Gastrocnemius medialis (tissue), 4 donors: ENCODE measurements at regions not wholly inside any gene's neighbourhood (a gene's known extent, or its start where the extent isn't known, plus 50 kb on each side); places are given as distances from the start of the nearest gene placed in this dataset.

ENCODE experiments used
- ATAC-seq, 2 donors: fragments of 150-250 bp; one replicate each; pipeline ENCODE4 v1.9.1; 2016
- DNase-seq, 2 donors: peaks; one replicate each; pipeline ENCODE4 v3.0.0-alpha.2; 2019
- H3K27ac ChIP-seq, 4 donors: fragments of 200-600 bp; sonication (generic); 1 replicate in 1 of 4; 2 replicates in 3 of 4; pipeline ENCODE4 v1.5.1; 2016 to 2018; ENCODE audit warnings: mild to moderate bottlenecking in 2 of 4, moderate library complexity in 1 of 4
- H3K27me3 ChIP-seq, 3 donors: fragments of 200-600 bp; sonication (generic) in 2 of 3; 1 replicate in 1 of 3; 2 replicates in 2 of 3; pipeline versions ENCODE4 v1.5.1 to v1.6.0; 2016 to 2019; ENCODE audit warnings: mild to moderate bottlenecking in 1 of 3, moderate library complexity in 1 of 3
- H3K36me3 ChIP-seq, 2 donors: fragments of 200-600 bp; sonication (generic) in 1 of 2; one replicate each; pipeline ENCODE4 v1.5.1; 2017 to 2018
- H3K4me1 ChIP-seq, 2 donors: fragments of 200-600 bp; sonication (generic) in 1 of 2; one replicate each; pipeline ENCODE4 v1.5.1; 2016 to 2017; ENCODE audit warnings: mild to moderate bottlenecking in 2 of 2
- H3K4me3 ChIP-seq, 4 donors: fragments of 200-600 bp; sonication (generic) in 3 of 4; 1 replicate in 1 of 4; 2 replicates in 3 of 4; pipeline ENCODE4 v1.5.1; 2016 to 2019; ENCODE audit warnings: mild to moderate bottlenecking in 2 of 4
- H3K9me3 ChIP-seq, 3 donors: fragments of 200-600 bp; sonication (generic) in 2 of 3; 1 replicate in 1 of 3; 2 replicates in 2 of 3; pipeline ENCODE4 v1.5.1; 2016 to 2019
- POLR2A ChIP-seq, 2 donors: fragments of 450-650 bp; IDR thresholded peaks; one replicate each; pipeline ENCODE4 v1.6.1; 2017; ENCODE audit warnings: antibody characterized with exemption in 2 of 2, mild to moderate bottlenecking in 2 of 2, moderate library complexity in 2 of 2
- in situ Hi-C, 4 donors: fragments of 200-750 bp; cut with MboI; loops; one replicate each; pipeline versions ENCODE4 v1.15.0 to v1.8.0; 2017; ENCODE audit warnings: low sequenced_read_pairs in 4 of 4
- intact Hi-C: fragments of 100-400 bp; cut with DNase I; formaldehyde crosslinking; loops from one replicate; pipeline ENCODE4 v1.15.1; 2023; ENCODE audit warnings: low total_unique reads
- TF ChIP-seq, protein P1 (sequence below), 5 experiments: fragments of 450-650 bp in 3 of 5; fragments of 200-600 bp in 2 of 5; sonication (generic) in 2 of 5; IDR thresholded peaks in 4 of 5; conservative IDR thresholded peaks in 1 of 5; 1 replicate in 4 of 5; 2 replicates in 1 of 5; pipeline ENCODE4 v1.5.1; 2016 to 2019; ENCODE audit warnings: antibody characterized with exemption in 5 of 5, mild to moderate bottlenecking in 3 of 5, moderate library complexity in 3 of 5

DNA sequence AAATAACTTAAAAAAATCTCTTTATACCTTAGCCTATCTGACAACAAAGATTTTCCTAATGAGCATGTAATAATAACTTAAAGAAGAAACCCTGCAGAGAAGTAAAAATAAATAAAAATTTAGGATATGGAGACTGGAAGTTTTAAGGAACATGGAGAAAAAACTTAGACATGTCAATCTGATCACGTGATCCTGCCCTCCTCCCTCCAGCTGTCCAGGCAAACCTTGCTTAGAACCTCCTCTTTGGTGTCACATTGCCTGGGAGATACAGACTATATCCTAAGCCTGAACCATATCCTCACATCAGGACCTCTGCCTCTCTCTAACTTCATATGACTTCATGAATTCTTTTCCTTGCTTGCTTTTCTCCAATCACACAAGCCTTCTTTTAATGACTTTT is 275.5 kb downstream of the CNTN3 start:
- no peaks in the 10 kb centered on the region for H3K27me3 ChIP-seq
- no peak for TF ChIP-seq POLR2A (IDR thresholded peaks at IDR 0.05)
- TF ChIP-seq, protein P1, sequence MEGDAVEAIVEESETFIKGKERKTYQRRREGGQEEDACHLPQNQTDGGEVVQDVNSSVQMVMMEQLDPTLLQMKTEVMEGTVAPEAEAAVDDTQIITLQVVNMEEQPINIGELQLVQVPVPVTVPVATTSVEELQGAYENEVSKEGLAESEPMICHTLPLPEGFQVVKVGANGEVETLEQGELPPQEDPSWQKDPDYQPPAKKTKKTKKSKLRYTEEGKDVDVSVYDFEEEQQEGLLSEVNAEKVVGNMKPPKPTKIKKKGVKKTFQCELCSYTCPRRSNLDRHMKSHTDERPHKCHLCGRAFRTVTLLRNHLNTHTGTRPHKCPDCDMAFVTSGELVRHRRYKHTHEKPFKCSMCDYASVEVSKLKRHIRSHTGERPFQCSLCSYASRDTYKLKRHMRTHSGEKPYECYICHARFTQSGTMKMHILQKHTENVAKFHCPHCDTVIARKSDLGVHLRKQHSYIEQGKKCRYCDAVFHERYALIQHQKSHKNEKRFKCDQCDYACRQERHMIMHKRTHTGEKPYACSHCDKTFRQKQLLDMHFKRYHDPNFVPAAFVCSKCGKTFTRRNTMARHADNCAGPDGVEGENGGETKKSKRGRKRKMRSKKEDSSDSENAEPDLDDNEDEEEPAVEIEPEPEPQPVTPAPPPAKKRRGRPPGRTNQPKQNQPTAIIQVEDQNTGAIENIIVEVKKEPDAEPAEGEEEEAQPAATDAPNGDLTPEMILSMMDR (IDR thresholded peaks at IDR 0.05 in 4 of 5, conservative IDR thresholded peaks at IDR 0.05 in 1 of 5) = no peak
- no peak for DNase-seq
- no peaks in the 10 kb centered on the region for H3K4me1 ChIP-seq
- in situ Hi-C loops (no loop called here), intact Hi-C loops (no loop called here)
- no peak for ATAC-seq
- H3K9me3 ChIP-seq = no peaks in the 10 kb centered on the region
- H3K36me3 ChIP-seq = no peaks in the 10 kb centered on the region
- no peak overlapping the region for H3K27ac ChIP-seq
- H3K4me3 ChIP-seq = no peak overlapping the region

DNA sequence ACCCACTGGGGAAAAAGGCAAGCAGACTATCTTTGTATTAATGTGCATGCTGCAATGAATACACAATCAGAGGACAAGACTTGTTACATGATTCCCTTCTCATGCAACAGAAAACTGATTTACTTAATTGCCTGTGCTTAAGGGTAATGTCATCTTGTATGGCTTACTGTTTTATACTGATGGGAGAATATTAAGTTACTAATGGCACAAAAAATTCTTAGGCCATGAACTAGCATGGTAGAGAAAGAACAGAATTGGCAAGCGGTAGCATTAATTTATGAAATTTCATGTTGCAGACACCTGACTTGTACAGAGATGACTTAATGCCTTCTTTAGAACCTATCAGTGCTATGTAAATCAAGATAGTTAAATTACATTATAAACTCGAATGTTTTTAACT is 282.3 kb downstream of the CNTN3 start:
- in situ Hi-C loops = no loop called here
- Histone ChIP-seq H3K9me3 (no peaks in the 10 kb centered on the region), H3K27ac (no peak overlapping the region), H3K4me1 (no peaks in the 10 kb centered on the region), H3K4me3 (no peak overlapping the region), H3K27me3 (no peaks in the 10 kb centered on the region), H3K36me3 (no peaks in the 10 kb centered on the region)
- TF ChIP-seq POLR2A (IDR thresholded peaks at IDR 0.05) = no peak
- TF ChIP-seq, protein P1 (IDR thresholded peaks at IDR 0.05 in 4 of 5, conservative IDR thresholded peaks at IDR 0.05 in 1 of 5) = no peak
- no peak for DNase-seq
- no peak for ATAC-seq
- intact Hi-C loops = no loop called here

DNA sequence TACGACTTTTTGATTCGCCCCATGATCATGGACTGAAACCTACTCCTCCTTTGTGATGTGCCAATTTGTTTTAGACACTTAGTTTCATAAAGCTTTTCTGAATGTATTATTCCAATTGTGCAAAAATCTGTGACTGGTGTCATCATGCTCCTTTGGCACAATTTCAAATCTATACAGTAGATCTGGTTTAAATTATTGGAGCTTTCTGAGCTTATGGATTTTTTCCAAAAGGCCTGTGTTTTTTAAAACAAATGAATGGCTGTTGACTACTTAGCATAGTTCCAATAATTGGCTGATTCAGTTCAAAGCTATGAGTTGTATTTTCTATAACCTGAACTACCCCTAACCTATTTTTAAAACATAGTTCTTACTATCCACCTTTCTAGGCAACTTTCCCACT is 282.7 kb downstream of the CNTN3 start:
- no peaks in the 10 kb centered on the region for H3K9me3 ChIP-seq
- intact Hi-C loops = no loop called here
- DNase-seq (no peak), ATAC-seq (no peak)
- no peak overlapping the region for H3K4me3 ChIP-seq
- no peak overlapping the region for H3K27ac ChIP-seq
- no peaks in the 10 kb centered on the region for H3K27me3 ChIP-seq
- no peaks in the 10 kb centered on the region for H3K36me3 ChIP-seq
- H3K4me1 ChIP-seq = no peaks in the 10 kb centered on the region
- TF ChIP-seq POLR2A (IDR thresholded peaks at IDR 0.05) = no peak
- TF ChIP-seq, protein P1 (IDR thresholded peaks at IDR 0.05 in 4 of 5, conservative IDR thresholded peaks at IDR 0.05 in 1 of 5) = no peak
- in situ Hi-C loops = no loop called here

DNA sequence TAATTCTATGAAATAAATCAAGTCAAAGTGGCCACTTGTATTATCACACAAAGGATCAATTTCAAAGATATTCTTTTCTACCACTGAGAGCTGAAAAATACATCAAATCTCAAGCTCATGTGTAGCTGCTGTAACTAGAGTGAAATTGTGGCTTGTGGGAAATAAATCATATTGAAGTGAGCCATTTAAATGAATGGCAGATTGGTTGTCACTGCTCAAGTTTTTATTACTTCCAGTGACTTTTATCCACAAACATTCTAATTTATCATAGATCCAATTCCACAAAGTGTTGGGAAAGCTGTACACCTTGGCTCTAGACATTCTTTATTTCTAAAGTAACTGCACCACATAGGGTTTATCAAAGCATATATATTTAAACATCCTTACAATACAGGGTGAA is 285.4 kb downstream of the CNTN3 start:
- Histone ChIP-seq H3K36me3 (no peaks in the 10 kb centered on the region), H3K4me1 (no peaks in the 10 kb centered on the region), H3K27ac (no peak overlapping the region), H3K4me3 (no peak overlapping the region), H3K27me3 (no peaks in the 10 kb centered on the region), H3K9me3 (no peaks in the 10 kb centered on the region)
- intact Hi-C loops = no loop called here
- ATAC-seq (no peak), DNase-seq (no peak)
- TF ChIP-seq, protein P1 (IDR thresholded peaks at IDR 0.05 in 4 of 5, conservative IDR thresholded peaks at IDR 0.05 in 1 of 5) = no peak
- TF ChIP-seq POLR2A (IDR thresholded peaks at IDR 0.05) = no peak
- in situ Hi-C loops = no loop called here

DNA sequence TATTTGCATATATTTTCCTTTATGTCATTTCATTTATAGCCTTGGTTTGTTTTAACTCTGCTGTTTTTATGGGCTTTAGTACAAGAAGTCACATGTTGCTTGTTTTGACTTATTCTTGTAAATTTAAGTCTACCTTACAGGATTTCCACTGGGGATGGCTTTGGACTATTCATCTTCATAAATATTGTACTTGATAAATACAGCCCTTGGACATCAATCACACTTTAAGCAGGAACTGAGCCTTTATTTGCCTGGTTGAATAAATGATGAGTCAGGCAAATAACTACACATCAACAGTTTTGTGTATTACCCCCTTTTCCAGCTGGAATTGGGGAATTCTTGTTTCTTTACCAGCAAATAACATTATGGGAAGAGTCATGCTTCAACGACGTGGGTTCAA is 286.0 kb downstream of the CNTN3 start:
- TF ChIP-seq, protein P1 (IDR thresholded peaks at IDR 0.05 in 4 of 5, conservative IDR thresholded peaks at IDR 0.05 in 1 of 5) = no peak
- Histone ChIP-seq H3K9me3 (no peaks in the 10 kb centered on the region), H3K4me1 (no peaks in the 10 kb centered on the region), H3K27me3 (no peaks in the 10 kb centered on the region), H3K27ac (no peak overlapping the region), H3K4me3 (no peak overlapping the region), H3K36me3 (no peaks in the 10 kb centered on the region)
- in situ Hi-C loops (no loop called here), intact Hi-C loops (no loop called here)
- no peak for DNase-seq
- ATAC-seq = no peak
